Loucy (cell line): ENCODE measurements at regions not wholly inside any gene's neighbourhood (a gene's known extent, or its start where the extent isn't known, plus 50 kb on each side); places are given as distances from the start of the nearest gene placed in this dataset.

Experiments used
- H2AFZ ChIP-seq: fragments of 200-600 bp; sonication (generic); 2 replicates; pipeline ENCODE4 v1.6.0; 2016; ENCODE audit warnings: antibody characterized with exemption, mild to moderate bottlenecking, low read length, moderate library complexity
- H3F3A ChIP-seq: fragments of 200-600 bp; 2 replicates; pipeline ENCODE4 v1.6.0; 2016; ENCODE audit warnings: antibody characterized with exemption, low read depth, mild to moderate bottlenecking
- H3K27me3 ChIP-seq: fragments of 200-600 bp; sonication (generic); 2 replicates; pipeline ENCODE4 v1.6.1; 2014; ENCODE audit warnings: low read length, mild to moderate bottlenecking; ENCODE audit not compliant: insufficient read depth, poor library complexity, severe bottlenecking
- H3K36me3 ChIP-seq: fragments of 200-600 bp; sonication (generic); 2 replicates; pipeline ENCODE4 v1.6.1; 2016; ENCODE audit warnings: low read length; ENCODE audit not compliant: insufficient read depth
- H3K4me1 ChIP-seq: fragments of 200-600 bp; sonication (generic); 2 replicates; pipeline ENCODE4 v1.5.1; 2014; ENCODE audit warnings: low read length, mild to moderate bottlenecking; ENCODE audit not compliant: insufficient read depth, poor library complexity, severe bottlenecking
- H3K4me2 ChIP-seq: fragments of 200-600 bp; sonication (generic); 2 replicates; pipeline ENCODE4 v1.6.0; 2014; ENCODE audit warnings: antibody characterized with exemption, low read length, low read depth, mild to moderate bottlenecking; ENCODE audit not compliant: poor library complexity, severe bottlenecking
- H3K4me3 ChIP-seq: fragments of 200-600 bp; sonication (generic); 2 replicates; pipeline ENCODE4 v1.5.1; 2014; ENCODE audit warnings: low read length, mild to moderate bottlenecking, mixed read lengths; ENCODE audit not compliant: poor library complexity, severe bottlenecking
- H3K79me2 ChIP-seq: fragments of 200-600 bp; sonication (generic); 2 replicates; pipeline ENCODE4 v1.6.1; 2014; ENCODE audit warnings: low read length; ENCODE audit not compliant: insufficient read depth
- H3K9ac ChIP-seq: fragments of 200-600 bp; sonication (generic); 2 replicates; pipeline ENCODE4 v1.6.0; 2014; ENCODE audit warnings: mild to moderate bottlenecking, low read depth, low read length, moderate library complexity; ENCODE audit not compliant: poor library complexity, severe bottlenecking
- H3K9me2 ChIP-seq: fragments of 200-600 bp; sonication (generic); replicated peaks from 2 replicates; pipeline ENCODE4 v1.6.1; 2016; ENCODE audit warnings: low read depth, low read length, mixed read lengths
- H3K9me3 ChIP-seq: fragments of 200-600 bp; sonication (generic); 2 replicates; pipeline ENCODE4 v1.6.1; 2014; ENCODE audit warnings: mild to moderate bottlenecking, antibody characterized with exemption, low read length, low read depth; ENCODE audit not compliant: insufficient read depth
- H4K20me1 ChIP-seq: fragments of 200-600 bp; sonication (generic); 2 replicates; pipeline ENCODE4 v1.6.0; 2014; ENCODE audit warnings: antibody characterized with exemption, low read length, mild to moderate bottlenecking; ENCODE audit not compliant: insufficient read depth, poor library complexity, severe bottlenecking
- EZH2phosphoT487 ChIP-seq: fragments of 200-600 bp; IDR thresholded peaks from 2 replicates; pipeline ENCODE4 v1.6.1; 2018; ENCODE audit warnings: antibody characterized with exemption, mild to moderate bottlenecking, moderate library complexity, borderline replicate concordance
- TF ChIP-seq, protein P1 (sequence below): fragments of 200-600 bp; sonication (generic); conservative IDR thresholded peaks from 2 replicates; pipeline ENCODE4 v1.5.1; 2014; ENCODE audit warnings: mild to moderate bottlenecking, antibody characterized with exemption, low read length

GRCh38 chr4:112073181-112073580 lies 72.1 kb upstream of the FAM241A start:
- H3K9me3 ChIP-seq = peaks cover 10% of the 10 kb centered on the region; the same call in 1 of the 2 replicates
- no peaks in the 10 kb centered on the region for H3K79me2 ChIP-seq
- TF ChIP-seq, protein P1, sequence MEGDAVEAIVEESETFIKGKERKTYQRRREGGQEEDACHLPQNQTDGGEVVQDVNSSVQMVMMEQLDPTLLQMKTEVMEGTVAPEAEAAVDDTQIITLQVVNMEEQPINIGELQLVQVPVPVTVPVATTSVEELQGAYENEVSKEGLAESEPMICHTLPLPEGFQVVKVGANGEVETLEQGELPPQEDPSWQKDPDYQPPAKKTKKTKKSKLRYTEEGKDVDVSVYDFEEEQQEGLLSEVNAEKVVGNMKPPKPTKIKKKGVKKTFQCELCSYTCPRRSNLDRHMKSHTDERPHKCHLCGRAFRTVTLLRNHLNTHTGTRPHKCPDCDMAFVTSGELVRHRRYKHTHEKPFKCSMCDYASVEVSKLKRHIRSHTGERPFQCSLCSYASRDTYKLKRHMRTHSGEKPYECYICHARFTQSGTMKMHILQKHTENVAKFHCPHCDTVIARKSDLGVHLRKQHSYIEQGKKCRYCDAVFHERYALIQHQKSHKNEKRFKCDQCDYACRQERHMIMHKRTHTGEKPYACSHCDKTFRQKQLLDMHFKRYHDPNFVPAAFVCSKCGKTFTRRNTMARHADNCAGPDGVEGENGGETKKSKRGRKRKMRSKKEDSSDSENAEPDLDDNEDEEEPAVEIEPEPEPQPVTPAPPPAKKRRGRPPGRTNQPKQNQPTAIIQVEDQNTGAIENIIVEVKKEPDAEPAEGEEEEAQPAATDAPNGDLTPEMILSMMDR = no peak
- TF ChIP-seq EZH2phosphoT487 = no peak
- no peak overlapping the region for H3K4me2 ChIP-seq
- no peaks in the 10 kb centered on the region for H3F3A ChIP-seq
- no peaks in the 10 kb centered on the region for H3K27me3 ChIP-seq
- H3K9me2 ChIP-seq = no peaks in the 10 kb centered on the region
- no peaks in the 10 kb centered on the region for H4K20me1 ChIP-seq
- H3K4me3 ChIP-seq = no peak overlapping the region
- H2AFZ ChIP-seq = no peak overlapping the region
- no peaks in the 10 kb centered on the region for H3K4me1 ChIP-seq
- no peak overlapping the region for H3K9ac ChIP-seq
- no peaks in the 10 kb centered on the region for H3K36me3 ChIP-seq

DNA sequence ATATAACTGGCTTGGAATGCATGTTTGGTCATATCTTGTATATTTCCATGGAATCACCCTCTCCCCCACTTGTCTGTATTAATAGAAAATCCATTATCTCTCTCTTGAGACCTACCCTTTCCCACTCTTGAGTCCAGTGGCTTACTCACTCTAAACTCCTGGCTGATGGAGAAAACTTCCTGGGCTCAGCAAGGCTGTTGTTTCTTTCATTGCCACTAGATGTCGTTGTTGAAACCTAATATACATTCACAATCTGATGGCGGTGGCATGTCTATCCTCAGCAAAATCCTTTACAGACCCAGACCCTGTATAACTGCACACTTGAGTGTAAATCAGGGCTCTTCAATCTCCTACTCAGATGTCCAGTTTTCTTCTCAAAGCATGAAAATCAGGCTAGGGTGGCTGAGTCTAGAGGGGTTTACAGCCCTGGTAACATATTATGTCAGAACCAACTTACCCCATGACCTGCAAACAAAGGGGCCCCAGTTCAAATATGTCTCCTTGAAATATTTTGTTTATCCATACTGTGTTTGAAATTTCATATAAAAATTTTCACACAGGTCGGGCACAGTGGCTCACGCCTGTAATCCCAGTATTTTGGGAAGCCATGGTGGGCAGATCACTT lies 70.0 kb upstream of the FAM241A start:
- no peaks in the 10 kb centered on the region for H3F3A ChIP-seq
- no peaks in the 10 kb centered on the region for H3K4me1 ChIP-seq
- no peak overlapping the region for H3K4me3 ChIP-seq
- peaks cover 10% of the 10 kb centered on the region; the same call in 1 of the 2 replicates for H3K9me3 ChIP-seq
- H3K79me2 ChIP-seq = no peaks in the 10 kb centered on the region
- no peaks in the 10 kb centered on the region for H4K20me1 ChIP-seq
- TF ChIP-seq, protein P1 = peak; percentile 91
- no peak for TF ChIP-seq EZH2phosphoT487
- no peak overlapping the region for H3K9ac ChIP-seq
- H2AFZ ChIP-seq = no peak overlapping the region
- H3K27me3 ChIP-seq = no peaks in the 10 kb centered on the region
- H3K36me3 ChIP-seq = no peaks in the 10 kb centered on the region
- H3K4me2 ChIP-seq = no peak overlapping the region
- no peaks in the 10 kb centered on the region for H3K9me2 ChIP-seq

DNA sequence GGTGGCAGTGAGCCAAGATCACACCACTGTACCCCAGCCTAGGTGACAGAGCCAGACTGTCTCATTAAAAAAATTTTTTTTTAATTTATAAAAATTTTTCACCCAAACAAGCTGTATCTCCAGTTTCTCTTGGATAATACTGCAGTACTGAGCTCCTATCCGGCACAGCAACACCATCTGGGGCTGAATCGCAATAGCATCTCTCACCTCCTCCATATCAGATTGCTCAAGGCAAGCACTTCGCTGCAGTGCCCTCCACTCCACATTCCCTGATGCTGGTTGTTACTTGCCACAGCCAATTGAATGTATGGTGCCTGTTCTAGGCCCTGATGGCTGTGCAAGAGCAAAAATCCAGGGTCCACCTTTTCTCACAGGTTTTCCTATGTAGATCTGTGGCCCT lies 69.3 kb upstream of the FAM241A start:
- Histone ChIP-seq H4K20me1 (no peaks in the 10 kb centered on the region), H3K27me3 (no peaks in the 10 kb centered on the region), H3K9ac (no peak overlapping the region), H3K4me1 (no peaks in the 10 kb centered on the region), H3K4me3 (no peak overlapping the region), H3K36me3 (no peaks in the 10 kb centered on the region), H3F3A (no peaks in the 10 kb centered on the region), H3K9me2 (no peaks in the 10 kb centered on the region), H3K4me2 (no peak overlapping the region), H3K79me2 (no peaks in the 10 kb centered on the region), H2AFZ (no peak overlapping the region), H3K9me3 (peaks cover 10% of the 10 kb centered on the region; the same call in 1 of the 2 replicates)
- TF ChIP-seq, protein P1 = no peak
- no peak for TF ChIP-seq EZH2phosphoT487
